ENCODE measurements at regions not wholly inside any gene's neighbourhood (a gene's known extent, or its start where the extent isn't known, plus 50 kb on each side); places are given as distances from the start of the nearest gene placed in this dataset.
"Not testable (repeated sequence)": the region's sequence is repeated elsewhere in the genome, so short reads cannot be mapped to it uniquely, and the experiment has no call there.

DNA sequence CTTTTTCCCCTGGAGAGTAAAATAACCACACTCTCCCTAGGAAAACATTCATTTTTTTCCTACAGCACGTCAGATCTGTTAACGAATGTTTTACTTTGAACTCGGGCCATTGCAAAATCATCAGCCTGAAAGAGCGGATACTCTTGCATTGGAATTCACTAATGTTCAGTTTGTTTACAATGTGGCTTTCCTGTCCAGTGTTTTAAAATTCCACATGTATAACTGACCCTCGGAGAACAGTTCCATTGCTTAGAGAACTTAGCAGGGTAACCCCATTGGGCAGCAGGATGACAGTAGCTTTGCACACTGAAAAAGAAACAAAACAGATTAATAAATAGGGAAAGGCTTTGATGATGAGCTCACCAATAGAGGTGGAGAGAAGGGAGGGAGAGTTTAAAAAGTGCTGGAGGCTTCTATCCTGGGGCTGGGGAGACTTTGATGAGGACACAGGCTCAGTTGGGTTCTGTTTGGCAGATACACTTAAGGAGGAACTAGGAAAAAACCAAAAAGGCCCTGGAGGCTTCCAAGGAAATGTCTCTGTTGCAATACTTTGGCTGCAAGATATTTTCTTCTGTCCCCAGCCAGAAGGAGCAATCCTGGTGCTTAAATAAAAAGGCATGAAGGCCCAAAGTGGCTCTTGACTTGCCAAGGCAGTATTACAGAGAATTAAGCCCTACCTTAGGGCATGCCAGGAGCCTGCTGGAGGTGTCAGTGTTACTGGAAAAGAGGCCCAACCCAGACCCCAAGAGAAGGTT, 143.1 kb downstream of the ARSF start:
- DNase-seq (ENCODE audit: low read depth), result no peak

GRCh38 chrX:3181846-3182245, 140.6 kb downstream of the ARSF start:
- DNase-seq (ENCODE audit: low read depth), result no peak

DNA sequence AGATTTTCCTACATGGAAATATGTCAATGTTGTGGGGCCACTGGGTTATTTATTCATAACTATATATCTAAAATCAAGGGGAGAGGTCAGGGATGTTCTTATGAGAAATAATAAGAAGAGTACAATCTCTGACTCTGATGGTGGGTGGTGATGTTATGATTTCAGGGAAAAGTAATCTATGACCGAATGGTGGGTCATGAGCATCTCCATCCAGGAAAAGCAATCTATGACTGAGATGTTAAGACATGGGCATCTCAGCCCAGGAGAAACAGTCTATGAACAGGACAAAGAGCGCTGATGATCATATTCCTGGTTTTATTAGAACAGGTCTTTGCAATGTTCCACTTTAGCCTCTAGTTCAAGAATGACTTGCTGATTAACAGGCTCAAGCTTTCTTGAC, 137.1 kb downstream of the ARSF start:
- DNase-seq (ENCODE audit: low read depth), result no peak

DNA sequence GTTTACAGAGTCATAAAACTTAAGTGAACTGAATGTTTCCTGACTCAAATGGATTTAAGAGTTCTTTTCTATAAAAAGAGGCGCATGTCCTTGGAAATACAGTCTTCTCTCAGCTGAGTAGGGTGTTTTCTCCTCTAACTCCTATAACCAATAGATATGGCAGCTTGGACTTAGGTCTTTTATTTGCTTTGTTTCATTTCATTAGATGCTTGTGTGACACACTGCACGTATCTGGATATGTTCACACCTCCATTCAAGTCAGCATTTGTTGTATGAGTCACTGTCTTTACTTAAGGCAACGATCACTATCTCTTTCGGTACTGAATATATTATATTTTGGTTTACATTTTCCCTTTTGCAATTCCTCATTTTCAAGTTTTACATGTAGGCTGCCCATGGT, 136.6 kb downstream of the ARSF start:
- DNase-seq (ENCODE audit: low read depth), result no peak

DNA sequence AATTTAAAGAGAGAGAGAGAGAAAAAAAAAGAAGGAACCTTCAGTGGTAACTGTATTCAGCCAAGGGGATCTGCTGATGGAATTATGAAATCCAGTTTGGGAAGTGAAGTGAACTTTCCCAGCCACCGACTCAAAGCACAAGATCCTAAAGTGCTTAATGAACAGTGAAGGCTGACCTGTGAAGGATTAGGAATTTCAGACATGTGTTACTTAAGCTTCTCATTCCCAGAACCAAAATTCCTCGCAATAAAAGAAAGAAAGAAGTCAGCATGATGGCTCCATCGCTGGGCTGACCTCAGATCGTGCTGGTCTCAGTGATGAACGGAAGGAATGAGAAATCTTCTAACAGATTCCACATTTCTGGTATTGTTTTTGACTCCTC, 135.2 kb downstream of the ARSF start:
- peak; percentile 2 for DNase-seq (ENCODE audit: low read depth)

- DNase-seq (ENCODE audit: low read depth), result no peak
Measured at GRCh38 chrX:3175659-3176438, 134.6 kb downstream of the ARSF start.

DNA sequence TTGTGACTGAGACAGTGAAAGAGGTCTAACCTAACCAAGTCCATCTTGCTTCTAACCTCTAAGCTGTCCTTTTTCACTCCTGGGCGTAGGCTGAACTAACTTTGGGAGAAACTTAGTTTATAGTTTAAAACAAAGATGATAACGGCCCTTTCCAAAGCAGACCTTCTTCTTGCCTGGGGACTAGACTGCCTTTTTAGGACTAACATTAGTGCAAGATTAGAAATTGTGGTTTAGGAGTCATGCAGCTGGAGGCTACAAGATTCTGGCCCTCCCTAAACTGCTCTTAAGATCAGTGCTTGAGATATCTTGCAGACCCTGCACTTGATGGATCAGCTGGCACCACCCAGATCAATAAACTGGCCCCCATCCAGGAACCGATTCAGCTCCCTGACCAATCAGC, 130.9 kb downstream of the ARSF start:
- not testable (repeated sequence) for DNase-seq (ENCODE audit: low read depth)

- DNase-seq (ENCODE audit: low read depth), result no peak
Measured at GRCh38 chrX:3169421-3169820, 128.2 kb downstream of the ARSF start.

- no peak for DNase-seq (ENCODE audit: low read depth)
Measured at GRCh38 chrX:3167771-3168170, 126.5 kb downstream of the ARSF start.

- no peak for DNase-seq (ENCODE audit: low read depth)
Measured at GRCh38 chrX:3166670-3167455, 125.6 kb downstream of the ARSF start.

GRCh38 chrX:3165808-3166207, 124.5 kb downstream of the ARSF start:
- no peak for DNase-seq (ENCODE audit: low read depth)
